ENCODE measurements at regions not wholly inside any gene's neighbourhood (a gene's known extent, or its start where the extent isn't known, plus 50 kb on each side); places are given as distances from the start of the nearest gene placed in this dataset.

DNA sequence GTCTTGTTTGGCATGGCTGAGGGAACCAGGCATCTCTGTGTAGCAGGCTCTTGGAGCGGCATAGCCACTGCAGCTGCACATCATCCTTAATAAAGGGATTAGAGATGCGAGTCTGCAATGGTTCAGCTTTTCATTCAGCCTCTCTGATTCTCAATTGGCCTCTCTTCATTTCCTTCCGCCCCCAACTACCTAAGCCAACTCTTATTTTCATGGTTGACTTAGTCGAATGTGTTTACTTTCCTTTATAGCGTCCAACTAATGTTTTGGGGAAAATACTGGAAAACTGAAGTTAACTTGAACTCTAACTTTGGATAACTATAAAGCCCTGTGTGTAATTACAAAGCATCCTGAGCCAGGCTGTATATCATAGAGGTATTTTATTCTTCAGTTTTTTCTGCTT, 202.2 kb upstream of the KIAA1217 start:
- Mint-ChIP-seq H3K9me3 (no peaks in the 10 kb centered on the region), H3K27me3 (no peaks in the 10 kb centered on the region), H3K27ac (no peak overlapping the region), H3K4me1 (ENCODE audit: unreplicated experiment) (peaks cover 43% of the 10 kb centered on the region), H3K4me3 (no peak overlapping the region), H3K36me3 (no peaks in the 10 kb centered on the region)
- TF ChIP-seq, protein P1, sequence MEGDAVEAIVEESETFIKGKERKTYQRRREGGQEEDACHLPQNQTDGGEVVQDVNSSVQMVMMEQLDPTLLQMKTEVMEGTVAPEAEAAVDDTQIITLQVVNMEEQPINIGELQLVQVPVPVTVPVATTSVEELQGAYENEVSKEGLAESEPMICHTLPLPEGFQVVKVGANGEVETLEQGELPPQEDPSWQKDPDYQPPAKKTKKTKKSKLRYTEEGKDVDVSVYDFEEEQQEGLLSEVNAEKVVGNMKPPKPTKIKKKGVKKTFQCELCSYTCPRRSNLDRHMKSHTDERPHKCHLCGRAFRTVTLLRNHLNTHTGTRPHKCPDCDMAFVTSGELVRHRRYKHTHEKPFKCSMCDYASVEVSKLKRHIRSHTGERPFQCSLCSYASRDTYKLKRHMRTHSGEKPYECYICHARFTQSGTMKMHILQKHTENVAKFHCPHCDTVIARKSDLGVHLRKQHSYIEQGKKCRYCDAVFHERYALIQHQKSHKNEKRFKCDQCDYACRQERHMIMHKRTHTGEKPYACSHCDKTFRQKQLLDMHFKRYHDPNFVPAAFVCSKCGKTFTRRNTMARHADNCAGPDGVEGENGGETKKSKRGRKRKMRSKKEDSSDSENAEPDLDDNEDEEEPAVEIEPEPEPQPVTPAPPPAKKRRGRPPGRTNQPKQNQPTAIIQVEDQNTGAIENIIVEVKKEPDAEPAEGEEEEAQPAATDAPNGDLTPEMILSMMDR (conservative IDR thresholded peaks at IDR 0.05), result no peak
- no peak for DNase-seq (ENCODE audit: extremely low spot score, unreplicated experiment)

DNA sequence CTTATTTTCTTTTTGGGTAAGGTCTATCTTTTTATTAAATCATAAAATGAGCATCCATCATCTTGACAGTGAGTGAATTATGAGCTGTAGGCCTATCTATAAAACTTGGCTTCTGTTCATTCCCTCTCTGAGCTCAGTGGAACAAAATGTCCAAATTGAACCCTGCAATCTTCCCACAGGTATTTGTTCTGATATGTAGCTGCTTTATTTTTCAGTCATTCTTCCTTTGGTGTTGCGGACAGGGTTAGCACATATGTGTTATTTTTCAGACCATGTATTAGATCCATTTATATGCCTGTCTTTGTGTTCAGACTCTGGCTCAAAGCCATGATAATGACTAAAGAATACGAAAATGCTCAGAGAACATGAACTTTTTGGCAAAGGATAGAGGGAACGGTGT, 201.6 kb upstream of the KIAA1217 start:
- Mint-ChIP-seq H3K9me3 (no peaks in the 10 kb centered on the region), H3K27me3 (no peaks in the 10 kb centered on the region), H3K4me1 (ENCODE audit: unreplicated experiment) (peaks cover 43% of the 10 kb centered on the region), H3K36me3 (no peaks in the 10 kb centered on the region), H3K27ac (no peak overlapping the region), H3K4me3 (no peak overlapping the region)
- TF ChIP-seq, protein P1 (conservative IDR thresholded peaks at IDR 0.05), result no peak
- no peak for DNase-seq (ENCODE audit: extremely low spot score, unreplicated experiment)

DNA sequence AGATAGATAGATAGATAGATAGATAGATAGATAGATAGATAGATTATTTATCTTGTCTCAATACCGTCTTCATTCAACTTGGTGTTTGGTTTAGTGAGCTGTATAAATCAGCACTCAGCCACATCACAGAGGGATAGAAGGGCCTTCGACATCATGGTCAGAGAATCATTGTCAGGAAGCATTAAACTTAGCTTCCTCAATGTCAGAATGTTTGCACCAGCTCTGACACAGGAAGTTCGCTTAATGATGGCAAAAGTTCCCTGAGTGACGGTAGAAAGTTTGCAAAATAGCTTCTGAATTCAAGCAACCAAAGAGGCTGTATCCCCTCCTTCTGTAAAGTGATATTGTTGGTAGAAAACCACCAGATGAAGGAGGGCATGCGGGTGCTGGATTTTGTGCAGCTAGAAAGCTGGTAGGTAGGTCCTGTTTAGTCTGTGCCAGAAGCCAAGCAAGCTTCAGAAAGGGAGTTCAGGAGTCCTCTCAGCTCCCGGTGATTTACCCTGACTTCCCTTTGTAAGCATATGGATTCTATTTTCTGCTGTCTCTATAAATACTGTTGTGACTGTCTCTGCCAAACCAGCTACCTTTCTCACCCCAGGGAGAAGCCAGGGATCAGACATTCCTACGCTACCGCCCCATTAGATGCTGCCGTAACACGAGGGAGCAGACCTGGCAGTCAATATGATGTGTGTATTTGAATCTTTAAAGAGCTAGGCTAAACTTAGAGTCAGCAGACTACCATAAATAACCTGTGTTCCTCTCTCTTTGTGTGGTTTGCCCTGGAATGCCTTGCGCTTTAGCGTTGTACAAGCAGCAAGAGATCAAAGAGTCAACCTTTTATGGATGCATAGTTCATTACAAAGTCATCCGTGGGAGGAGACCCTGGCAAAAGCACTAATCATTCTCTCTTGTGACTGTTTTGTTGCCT, 200.5 kb upstream of the KIAA1217 start:
- Mint-ChIP-seq H3K4me1 (ENCODE audit: unreplicated experiment) (peaks cover 43% of the 10 kb centered on the region), H3K27ac (peak overlapping the region; percentile 77), H3K4me3 (peak overlapping the region; percentile 73), H3K27me3 (no peaks in the 10 kb centered on the region), H3K36me3 (no peaks in the 10 kb centered on the region), H3K9me3 (peaks cover under 1% of the 10 kb centered on the region)
- TF ChIP-seq, protein P1 (conservative IDR thresholded peaks at IDR 0.05), result no peak
- no peak for DNase-seq (ENCODE audit: extremely low spot score, unreplicated experiment)

DNA sequence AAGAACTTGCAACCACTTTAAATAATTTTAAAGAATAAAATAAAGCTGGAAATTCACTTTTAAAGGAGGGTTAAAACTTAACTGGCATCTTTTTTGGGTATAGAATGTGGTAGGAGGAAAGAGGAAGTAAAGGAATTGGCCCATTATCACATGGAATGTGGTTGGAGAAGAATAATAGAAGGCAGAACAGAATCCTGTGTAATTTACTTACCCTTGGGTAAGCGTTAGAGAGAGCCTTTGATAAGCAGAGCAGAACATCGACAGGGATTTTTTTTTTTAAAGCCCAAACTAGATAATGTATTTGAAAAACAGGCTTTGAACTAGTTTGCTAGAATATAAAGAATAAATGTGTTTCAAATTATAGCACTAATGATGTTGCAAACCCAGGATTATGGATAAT, 199.8 kb upstream of the KIAA1217 start:
- no peak for DNase-seq (ENCODE audit: extremely low spot score, unreplicated experiment)
- Mint-ChIP-seq H3K4me1 (ENCODE audit: unreplicated experiment) (peaks cover 43% of the 10 kb centered on the region), H3K36me3 (no peaks in the 10 kb centered on the region), H3K27ac (peak overlapping the region; percentile 77), H3K9me3 (peaks cover 4% of the 10 kb centered on the region), H3K4me3 (peak overlapping the region; percentile 3), H3K27me3 (no peaks in the 10 kb centered on the region)
- TF ChIP-seq, protein P1 (conservative IDR thresholded peaks at IDR 0.05), result no peak

DNA sequence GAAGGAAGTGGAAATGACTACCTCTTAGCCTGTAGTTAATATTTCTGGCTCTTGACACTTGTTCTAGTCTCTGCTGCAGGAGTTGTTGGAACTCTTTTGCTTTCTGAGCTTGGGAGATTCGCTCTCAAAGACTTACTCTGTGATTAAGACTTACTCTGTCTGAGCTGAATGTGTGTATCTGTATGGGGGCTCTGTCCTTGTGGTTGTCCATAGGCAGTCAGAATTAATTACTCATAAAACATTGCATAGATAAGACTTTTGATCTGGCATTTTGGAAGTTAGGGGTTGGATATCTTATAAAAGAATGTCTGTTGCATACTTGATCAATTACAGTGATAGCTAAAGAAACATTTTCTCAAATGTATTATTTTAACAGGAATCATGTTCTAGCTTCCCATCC, 199.2 kb upstream of the KIAA1217 start:
- Mint-ChIP-seq H3K4me1 (ENCODE audit: unreplicated experiment) (peaks cover 43% of the 10 kb centered on the region), H3K27ac (peak overlapping the region; percentile 2), H3K9me3 (peaks cover 4% of the 10 kb centered on the region)

More for the DNA sequence above, 199.2 kb upstream of the KIAA1217 start:
- no peak for DNase-seq (ENCODE audit: extremely low spot score, unreplicated experiment)
- Mint-ChIP-seq H3K27me3 (no peaks in the 10 kb centered on the region), H3K4me3 (peak overlapping the region; percentile 18), H3K36me3 (no peaks in the 10 kb centered on the region)
- TF ChIP-seq, protein P1 (conservative IDR thresholded peaks at IDR 0.05), result no peak

Measured in type B pancreatic cell (in vitro differentiated cells).